AG04449 (cell line): ENCODE measurements at regions not wholly inside any gene's neighbourhood (a gene's known extent, or its start where the extent isn't known, plus 50 kb on each side); places are given as distances from the start of the nearest gene placed in this dataset.

Experiments used
- CTCF ChIA-PET: fragments of 350-600 bp; formaldehyde crosslinking; extraction: SDS; loops from one replicate; lab custom pipeline; 2021; ENCODE audit warnings: antibody characterized with exemption; lab: Yijun Ruan, JAX
- POLR2A ChIA-PET: fragments of 400-600, 350-600 bp; formaldehyde crosslinking; extraction: SDS; loops from one replicate; lab custom pipeline; 2020; ENCODE audit warnings: antibody characterized with exemption, inconsistent platforms; lab: Yijun Ruan, JAX
- DNase-seq: peaks from one replicate; pipeline ENCODE4 v3.0.0-alpha.2; 2010; ENCODE audit warnings: low read depth, low spot score
- H3K4me3 ChIP-seq: 2 replicates; pipeline ENCODE4 v1.5.1; 2011; ENCODE audit warnings: low read depth, mild to moderate bottlenecking, control low read depth, low read length
- CTCF ChIP-seq: IDR thresholded peaks from one replicate; pipeline ENCODE4 v1.5.1; 2011; ENCODE audit warnings: mild to moderate bottlenecking, moderate library complexity, low read length, control low read depth, inconsistent platforms; ENCODE audit not compliant: insufficient read depth; ENCODE audit errors: missing control alignments

- H3K4me3 ChIP-seq: no peak overlapping the region
- ChIA-PET CTCF (no interaction called here), POLR2A (no interaction called here)
- DNase-seq: no peak
- TF ChIP-seq CTCF: no peak
Measured at GRCh38 chr16:65771707-65772106, 594.8 kb upstream of the CDH5 start.

GRCh38 chr16:65770752-65771151 lies 595.7 kb upstream of the CDH5 start:
- ChIA-PET POLR2A (interaction anchor here (0.7 kb wide), 1 partner anchor 34 kb away, joined by 3 read pairs; no protein-coding TSS in a partner anchor), CTCF (no interaction called here)
- no peak overlapping the region for H3K4me3 ChIP-seq
- no peak for DNase-seq
- TF ChIP-seq CTCF: no peak

- H3K4me3 ChIP-seq: no peak overlapping the region
- POLR2A ChIA-PET: no interaction called here
- CTCF ChIA-PET: no interaction called here
- TF ChIP-seq CTCF: no peak
- DNase-seq: no peak
Measured at GRCh38 chr16:65769776-65770438, 596.6 kb upstream of the CDH5 start.

GRCh38 chr16:65769055-65769465 lies 597.4 kb upstream of the CDH5 start:
- TF ChIP-seq CTCF: no peak
- H3K4me3 ChIP-seq: no peak overlapping the region
- no peak for DNase-seq
- ChIA-PET CTCF (no interaction called here), POLR2A (no interaction called here)

GRCh38 chr16:65767125-65767524 lies 599.4 kb upstream of the CDH5 start:
- TF ChIP-seq CTCF: no peak
- H3K4me3 ChIP-seq: no peak overlapping the region
- ChIA-PET POLR2A (no interaction called here), CTCF (no interaction called here)
- no peak for DNase-seq

- no peak for DNase-seq
- CTCF ChIA-PET: no interaction called here
- POLR2A ChIA-PET: no interaction called here
Measured at GRCh38 chr16:65763640-65764305, 602.7 kb upstream of the CDH5 start.

More at GRCh38 chr16:65763640-65764305, 602.7 kb upstream of the CDH5 start:
- no peak for TF ChIP-seq CTCF
- H3K4me3 ChIP-seq: no peak overlapping the region
